CD4-positive, alpha-beta T cell (primary cell): ENCODE measurements at regions not wholly inside any gene's neighbourhood (a gene's known extent, or its start where the extent isn't known, plus 50 kb on each side); places are given as distances from the start of the nearest gene placed in this dataset.
A peak's percentile ranks its signal among the peaks of the same experiment; 100 is the strongest.

Experiments used
- ATAC-seq: fragments of 200-7000 bp; cut with Tn5 transposase; one replicate; pipeline ENCODE4 v1.10.0; 2022; ENCODE audit warnings: mild to moderate bottlenecking; ENCODE audit not compliant: poor library complexity
- CTCF ChIA-PET: fragments of 350-600 bp; sonication (Branson Sonifier 250); formaldehyde crosslinking; loops from one replicate; lab custom pipeline; 2021; ENCODE audit warnings: antibody characterized with exemption, inconsistent platforms; lab: Charles Lee
- POLR2A ChIA-PET: fragments of 350-600 bp; sonication (Branson Sonifier 250); formaldehyde crosslinking; loops from one replicate; lab custom pipeline; 2021; ENCODE audit warnings: antibody characterized with exemption, inconsistent platforms; lab: Charles Lee
- DNase-seq, 14 experiments: peaks; one replicate each; pipeline ENCODE4 v3.0.0-alpha.2; 2013 to 2020; ENCODE audit warnings: mixed read lengths in 2 of 14
- H3K27ac ChIP-seq, 2 donors: one replicate each; pipeline versions ENCODE4 v1.5.1 to v1.7.0; 2013; ENCODE audit warnings: low read length in 2 of 2, low read depth in 1 of 2, mild to moderate bottlenecking in 1 of 2
- H3K27me3 ChIP-seq, 2 experiments: 1 replicate in 1 of 2; 2 replicates in 1 of 2; pipeline versions ENCODE4 v1.6.1 to v1.7.0; 2013; ENCODE audit warnings: low read length in 2 of 2, control low read depth in 1 of 2, mild to moderate bottlenecking in 1 of 2, moderate library complexity in 1 of 2; ENCODE audit not compliant: insufficient read depth in 2 of 2, control insufficient read depth in 1 of 2
- H3K36me3 ChIP-seq: one replicate; pipeline ENCODE4 v1.6.1; 2013; ENCODE audit warnings: low read length, control low read depth; ENCODE audit not compliant: insufficient read depth
- H3K4me1 ChIP-seq: one replicate; pipeline ENCODE4 v1.6.1; 2013; ENCODE audit warnings: low read length, control low read depth; ENCODE audit not compliant: insufficient read depth
- H3K4me3 ChIP-seq: one replicate; pipeline ENCODE4 v1.5.1; 2013; ENCODE audit warnings: mild to moderate bottlenecking, low read length, moderate library complexity
- H3K9me3 ChIP-seq, 2 experiments: 1 replicate in 1 of 2; 2 replicates in 1 of 2; pipeline versions ENCODE4 v1.6.1 to v1.7.0; 2013; ENCODE audit warnings: low read length in 2 of 2, mild to moderate bottlenecking in 2 of 2, control low read depth in 1 of 2, moderate library complexity in 1 of 2; ENCODE audit not compliant: control insufficient read depth in 1 of 2, insufficient read depth in 1 of 2
- H3K27ac Mint-ChIP-seq: one replicate; pipeline ENCODE4 v1.8.0; 2020; ENCODE audit warnings: mixed read lengths
- H3K27me3 Mint-ChIP-seq: one replicate; pipeline ENCODE4 v1.8.0; 2021; ENCODE audit warnings: mixed read lengths
- H3K36me3 Mint-ChIP-seq: one replicate; pipeline ENCODE4 v1.8.0; 2021; ENCODE audit warnings: low read depth, mixed read lengths
- H3K4me1 Mint-ChIP-seq: one replicate; pipeline ENCODE4 v1.8.0; 2021; ENCODE audit warnings: low read depth, mixed read lengths
- H3K4me3 Mint-ChIP-seq: one replicate; pipeline ENCODE4 v1.8.0; 2020; ENCODE audit warnings: mild to moderate bottlenecking, mixed read lengths
- H3K9me3 Mint-ChIP-seq: one replicate; pipeline ENCODE4 v1.8.0; 2020; ENCODE audit warnings: mixed read lengths
- CTCF ChIP-seq: fragments of 200-600 bp; IDR thresholded peaks from one replicate; pipeline ENCODE4 v1.8.0; 2022; ENCODE audit warnings: antibody characterized with exemption, mild to moderate bottlenecking
- intact Hi-C, 2 experiments: fragments of 100-400 bp; cut with DNase I in 1 of 2; cut with micrococcal nuclease in 1 of 2; formaldehyde crosslinking; loops; one replicate each; pipeline versions ENCODE4 v1.15.1 to v1.9.0; 2023 to 2025; cut with DNase I, micrococcal nuclease

GRCh38 chr11:116348226-116348625 lies 424.6 kb downstream of the BUD13 start:
- no peaks in the 10 kb centered on the region for H3K4me1 Mint-ChIP-seq
- POLR2A ChIA-PET: no interaction called here
- H3K4me3 ChIP-seq: no peak overlapping the region
- H3K27me3 Mint-ChIP-seq: peaks cover 8% of the 10 kb centered on the region
- H3K27ac ChIP-seq: no peak overlapping the region
- H3K27ac Mint-ChIP-seq: no peak overlapping the region
- H3K4me1 ChIP-seq: no peaks in the 10 kb centered on the region
- no peak for TF ChIP-seq CTCF
- intact Hi-C loops: no loop called here
- H3K36me3 Mint-ChIP-seq: no peaks in the 10 kb centered on the region
- no peak overlapping the region for H3K4me3 Mint-ChIP-seq
- H3K27me3 ChIP-seq: no peaks in the 10 kb centered on the region
- H3K9me3 Mint-ChIP-seq: peaks cover 3% of the 10 kb centered on the region
- peaks cover 0 to 11% of the 10 kb centered on the region in 2 experiments for H3K9me3 ChIP-seq
- H3K36me3 ChIP-seq: no peaks in the 10 kb centered on the region
- ATAC-seq (no peak), DNase-seq (peak in 1 of 14 experiments; percentile 16)
- CTCF ChIA-PET: no interaction called here

DNA sequence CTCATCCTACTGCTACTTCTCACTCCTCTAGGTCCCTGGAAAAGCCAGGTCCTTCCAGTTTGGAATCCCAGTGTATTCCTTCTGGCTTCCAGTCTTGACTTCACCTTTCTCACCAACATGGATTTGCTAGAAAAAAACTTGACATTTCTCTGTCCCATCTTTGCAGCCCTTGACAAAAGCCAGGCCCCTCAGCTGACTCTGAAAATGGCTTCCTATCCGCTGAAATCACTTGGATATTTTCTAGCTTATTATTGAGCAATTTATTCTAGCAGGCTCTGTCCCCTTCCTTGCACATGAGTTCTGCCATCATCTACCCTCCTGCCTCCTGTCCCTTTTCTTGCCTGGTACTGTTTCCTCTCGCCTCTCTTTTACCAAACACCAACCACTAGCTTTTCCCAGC lies 427.2 kb downstream of the BUD13 start:
- Mint-ChIP-seq H3K27ac (no peak overlapping the region), H3K36me3 (no peaks in the 10 kb centered on the region), H3K4me1 (no peaks in the 10 kb centered on the region), H3K4me3 (no peak overlapping the region), H3K27me3 (peaks cover 8% of the 10 kb centered on the region), H3K9me3 (peaks cover 3% of the 10 kb centered on the region)
- intact Hi-C loops: no loop called here
- no peak for ATAC-seq
- ChIA-PET CTCF (no interaction called here), POLR2A (no interaction called here)
- H3K27me3 ChIP-seq: no peaks in the 10 kb centered on the region
- DNase-seq: no peak
- H3K36me3 ChIP-seq: no peaks in the 10 kb centered on the region
- peaks cover 0 to 11% of the 10 kb centered on the region in 2 experiments for H3K9me3 ChIP-seq
- no peak overlapping the region for H3K4me3 ChIP-seq
- no peak overlapping the region for H3K27ac ChIP-seq
- TF ChIP-seq CTCF: no peak
- H3K4me1 ChIP-seq: no peaks in the 10 kb centered on the region

DNA sequence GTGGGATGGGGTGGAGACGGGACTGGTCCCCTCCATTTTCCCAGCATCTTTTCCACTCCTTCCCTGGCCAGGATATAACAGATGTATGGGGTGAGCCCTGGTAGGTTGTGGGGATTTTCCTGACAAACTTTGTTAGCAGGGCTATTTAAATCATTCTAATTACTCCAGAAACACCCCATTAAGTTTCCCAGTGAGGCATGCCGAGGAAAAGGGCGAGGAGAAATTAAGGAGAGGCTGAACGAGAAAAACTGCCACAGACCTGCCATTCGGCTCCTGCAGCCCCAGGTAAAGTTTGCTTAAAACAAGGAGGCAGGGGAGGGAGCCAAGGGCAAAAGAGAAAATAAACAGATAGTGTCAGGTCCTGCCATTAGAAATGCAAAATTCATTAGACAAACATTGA lies 428.2 kb downstream of the BUD13 start:
- no peaks in the 10 kb centered on the region for H3K4me1 Mint-ChIP-seq
- H3K27ac Mint-ChIP-seq: no peak overlapping the region
- no peak overlapping the region for H3K4me3 Mint-ChIP-seq
- no peaks in the 10 kb centered on the region for H3K36me3 ChIP-seq
- H3K9me3 Mint-ChIP-seq: peaks cover 3% of the 10 kb centered on the region
- POLR2A ChIA-PET: no interaction called here
- H3K27me3 ChIP-seq: no peaks in the 10 kb centered on the region
- TF ChIP-seq CTCF: no peak
- H3K27ac ChIP-seq: no peak overlapping the region
- CTCF ChIA-PET: no interaction called here
- no peak overlapping the region for H3K4me3 ChIP-seq
- peaks cover 0 to 11% of the 10 kb centered on the region in 2 experiments for H3K9me3 ChIP-seq
- DNase-seq (no peak), ATAC-seq (no peak)
- H3K4me1 ChIP-seq: no peaks in the 10 kb centered on the region
- peaks cover 6% of the 10 kb centered on the region for H3K27me3 Mint-ChIP-seq
- intact Hi-C loops: no loop called here
- no peaks in the 10 kb centered on the region for H3K36me3 Mint-ChIP-seq
